OCI-M1 (cell line): ENCODE measurements at regions not wholly inside any gene's neighbourhood (a gene's known extent, or its start where the extent isn't known, plus 50 kb on each side); places are given as distances from the start of the nearest gene placed in this dataset.
"Not testable (repeated sequence)": the region's sequence is repeated elsewhere in the genome, so short reads cannot be mapped to it uniquely, and the experiment has no call there.

Experiments used
- DNase-seq: peaks from one replicate; lab custom pipeline; 2025; lab: John Stamatoyannopoulos, UW

- no peak for DNase-seq
Observed at GRCh38 chr16:29310852-29311314, 95.6 kb downstream of the NPIPB11 start.

GRCh38 chr16:29310243-29310642 is 96.3 kb downstream of the NPIPB11 start:
- not testable (repeated sequence) for DNase-seq

GRCh38 chr16:29309601-29310000 is 96.9 kb downstream of the NPIPB11 start:
- not testable (repeated sequence) for DNase-seq

GRCh38 chr16:29308644-29309546 is 97.6 kb downstream of the NPIPB11 start:
- DNase-seq = no peak

- DNase-seq = no peak
Observed at GRCh38 chr16:29307598-29308507, 98.7 kb downstream of the NPIPB11 start.

GRCh38 chr16:29306943-29307597 is 99.4 kb downstream of the NPIPB11 start:
- DNase-seq = no peak

GRCh38 chr16:29306201-29306600 is 100.3 kb downstream of the NPIPB11 start:
- no peak for DNase-seq

- not testable (repeated sequence) for DNase-seq
Observed at GRCh38 chr16:29305018-29305417, 101.5 kb downstream of the NPIPB11 start.

GRCh38 chr16:29304251-29304650 is 102.3 kb downstream of the NPIPB11 start:
- DNase-seq = no peak

GRCh38 chr16:29303520-29303919 is 103.0 kb downstream of the NPIPB11 start:
- DNase-seq = no peak

- no peak for DNase-seq
Observed at GRCh38 chr16:29302976-29303375, 103.5 kb downstream of the NPIPB11 start.

- DNase-seq = not testable (repeated sequence)
Observed at GRCh38 chr16:29302433-29302832, 104.1 kb downstream of the NPIPB11 start.

- DNase-seq = not testable (repeated sequence)
Observed at GRCh38 chr16:29301662-29302285, 104.7 kb downstream of the NPIPB11 start.

- DNase-seq = not testable (repeated sequence)
Observed at GRCh38 chr16:29300541-29301535, 105.7 kb downstream of the NPIPB11 start.

GRCh38 chr16:29300030-29300491 is 106.5 kb downstream of the NPIPB11 start:
- peak; percentile 95 for DNase-seq

- not testable (repeated sequence) for DNase-seq
Observed at GRCh38 chr16:29298997-29299396, 107.5 kb downstream of the NPIPB11 start.

GRCh38 chr16:29298307-29298706 is 108.2 kb downstream of the NPIPB11 start:
- not testable (repeated sequence) for DNase-seq

- DNase-seq = not testable (repeated sequence)
Observed at GRCh38 chr16:29297809-29298177, 108.7 kb downstream of the NPIPB11 start.

GRCh38 chr16:29297144-29297808 is 109.2 kb downstream of the NPIPB11 start:
- DNase-seq = not testable (repeated sequence)
